Uterus (tissue), 2 donors: ENCODE measurements at regions not wholly inside any gene's neighbourhood (a gene's known extent, or its start where the extent isn't known, plus 50 kb on each side); places are given as distances from the start of the nearest gene placed in this dataset.
"Not testable (repeated sequence)": the region's sequence is repeated elsewhere in the genome, so short reads cannot be mapped to it uniquely, and the experiment has no call there.

Experiments used
- CTCF ChIP-seq, 4 experiments: fragments of 200-600 bp in 2 of 4; fragments of 450-650 bp in 2 of 4; sonication (generic) in 2 of 4; IDR thresholded peaks; one replicate each; pipeline ENCODE4 v1.5.1; 2016 to 2019; ENCODE audit warnings: antibody characterized with exemption in 4 of 4, mild to moderate bottlenecking in 2 of 4, moderate library complexity in 1 of 4
- POLR2A ChIP-seq, 2 donors: fragments of 450-650 bp; IDR thresholded peaks; one replicate each; pipeline ENCODE4 v1.6.1; 2016; ENCODE audit warnings: antibody characterized with exemption in 2 of 2, mild to moderate bottlenecking in 1 of 2, moderate library complexity in 1 of 2

GRCh38 chr2:215819713-215820112 lies 193.6 kb downstream of the MREG start:
- not testable (repeated sequence) for TF ChIP-seq CTCF, POLR2A (IDR thresholded peaks at IDR 0.05)
